Activated naive CD4-positive, alpha-beta T cell treated with anti-CD3 and anti-CD28 coated beads, Interleukin-2, amount 50 U/mL, for 72 hours (primary cell): ENCODE measurements at regions not wholly inside any gene's neighbourhood (a gene's known extent, or its start where the extent isn't known, plus 50 kb on each side); places are given as distances from the start of the nearest gene placed in this dataset.
A peak's percentile ranks its signal among the peaks of the same experiment; 100 is the strongest.
"Not testable (repeated sequence)": the region's sequence is repeated elsewhere in the genome, so short reads cannot be mapped to it uniquely, and the experiment has no call there.

Experiments used
- ATAC-seq, 2 donors: fragments of 150-1000 bp; cut with Tn5 transposase; 2 replicates each; pipeline ENCODE4 v1.10.0; 2021; ENCODE audit warnings: mild to moderate bottlenecking in 2 of 2, moderate library complexity in 2 of 2
- DNase-seq, 2 donors: peaks; one replicate each; pipeline ENCODE4 v3.0.0; 2021 to 2022; ENCODE audit warnings: low spot score in 2 of 2
- H3K27ac Mint-ChIP-seq, 2 donors: one replicate each; pipeline ENCODE4 v1.8.0; 2022; ENCODE audit warnings: mild to moderate bottlenecking in 2 of 2, mixed read lengths in 2 of 2
- H3K36me3 Mint-ChIP-seq, 2 donors: one replicate each; pipeline ENCODE4 v1.8.0; 2022; ENCODE audit warnings: mixed read lengths in 2 of 2
- H3K9me3 Mint-ChIP-seq, 2 donors: one replicate each; pipeline ENCODE4 v1.8.0; 2022; ENCODE audit warnings: mixed read lengths in 2 of 2

DNA sequence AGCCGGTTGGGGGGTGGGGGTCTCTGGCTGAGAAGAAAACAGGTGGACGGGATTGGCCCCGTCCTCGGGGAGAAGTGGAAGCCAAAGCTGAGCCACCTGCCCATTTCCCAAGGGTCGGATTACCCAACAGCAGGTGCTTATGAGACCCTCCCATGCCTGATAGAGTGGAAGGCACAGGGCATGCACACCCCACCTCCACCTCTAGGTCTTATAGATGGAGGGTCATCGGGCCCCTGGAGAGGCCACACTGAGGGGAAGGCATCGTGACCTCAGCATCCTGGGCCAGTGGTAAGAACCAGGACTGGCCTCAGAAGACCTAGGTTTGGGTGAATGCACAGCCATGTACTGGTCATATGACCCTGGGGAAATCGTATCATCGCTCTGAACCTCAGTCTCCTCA is 85.9 kb downstream of the BUD13 start:
- H3K9me3 Mint-ChIP-seq = no peaks in the 10 kb centered on the region
- no peak overlapping the region for H3K27ac Mint-ChIP-seq
- DNase-seq (no peak), ATAC-seq (no peak)
- no peaks in the 10 kb centered on the region for H3K36me3 Mint-ChIP-seq

DNA sequence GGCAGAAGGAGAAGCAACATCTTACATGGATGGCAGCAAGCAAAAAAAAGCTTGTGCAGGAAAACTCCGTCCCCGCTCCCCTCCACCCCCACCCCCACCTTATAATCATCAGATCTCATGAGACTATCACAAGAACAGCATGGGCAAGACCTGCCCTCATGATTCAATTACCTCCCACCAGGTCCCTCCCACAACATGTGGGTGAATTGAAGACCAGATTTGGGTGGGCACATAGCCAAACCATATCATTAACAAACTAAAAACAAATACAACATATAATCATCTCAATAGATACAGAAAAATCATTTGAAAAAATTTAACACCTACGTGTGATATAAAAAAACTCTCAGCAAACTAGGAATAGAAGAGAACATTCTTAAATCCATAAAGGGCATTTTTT is 88.8 kb downstream of the BUD13 start:
- Mint-ChIP-seq H3K27ac (no peak overlapping the region), H3K36me3 (no peaks in the 10 kb centered on the region), H3K9me3 (no peaks in the 10 kb centered on the region)
- ATAC-seq = no peak
- DNase-seq = no peak

DNA sequence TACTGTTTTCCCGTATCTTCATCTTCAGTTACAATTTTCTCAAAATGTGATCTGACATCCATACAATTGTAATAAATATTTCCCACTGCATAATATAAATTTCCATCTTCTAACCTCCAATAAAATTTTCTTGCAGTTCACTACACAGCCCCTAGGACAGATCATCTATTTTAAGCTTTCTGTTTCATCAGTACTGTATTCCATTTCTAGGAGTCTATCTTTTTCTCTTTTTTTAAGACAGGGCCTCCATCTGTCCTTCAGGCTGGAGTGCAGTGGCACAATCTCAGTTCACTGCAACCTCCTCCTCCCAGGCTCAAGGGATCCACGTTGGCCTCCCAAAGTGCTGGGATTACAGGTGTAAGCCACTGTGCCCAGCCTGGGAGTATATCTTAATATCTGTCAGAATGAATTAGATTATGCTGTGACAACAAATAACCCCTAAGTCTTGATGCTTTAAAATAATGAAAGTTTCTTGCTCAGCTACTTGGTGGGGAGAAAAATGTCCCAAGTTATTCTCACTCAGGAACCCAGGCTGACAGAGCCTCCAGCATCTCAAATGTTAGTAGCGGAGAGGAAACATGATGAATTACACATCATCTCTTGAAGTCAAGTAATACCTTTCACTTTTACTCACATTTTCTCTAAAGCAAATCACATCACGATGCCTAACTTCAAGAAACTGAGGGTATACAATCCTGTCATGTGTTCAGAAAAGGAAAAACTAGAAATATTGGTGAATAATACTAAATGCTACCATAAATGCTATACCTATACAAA is 92.2 kb downstream of the BUD13 start:
- DNase-seq (no peak), ATAC-seq (peak in 1 of 2 donors; percentile 57)
- Mint-ChIP-seq H3K36me3 (no peaks in the 10 kb centered on the region), H3K9me3 (peaks cover 0 to 5% of the 10 kb centered on the region in 2 donors), H3K27ac (no peak overlapping the region)

DNA sequence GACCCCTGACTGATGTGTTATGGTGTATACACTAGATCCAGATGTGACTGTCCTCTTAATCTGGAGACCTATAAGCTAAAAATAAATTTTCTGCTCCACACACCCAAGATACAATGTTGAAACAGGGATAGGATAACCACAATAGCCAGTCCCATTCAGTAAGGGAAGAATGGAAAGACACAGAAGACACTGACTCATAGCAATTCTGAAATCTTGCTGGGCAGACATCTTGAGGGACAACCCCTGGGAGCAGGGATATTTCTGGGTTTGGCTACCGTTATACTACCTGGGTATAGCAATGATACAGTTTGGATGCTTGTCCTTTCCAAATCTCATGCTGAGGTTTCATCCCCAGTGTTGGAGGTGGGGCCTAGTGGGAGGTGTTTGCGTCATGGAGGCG is 93.9 kb downstream of the BUD13 start:
- peak in 1 of 2 donors; percentile 37 for ATAC-seq
- H3K9me3 Mint-ChIP-seq = peaks cover 0 to 12% of the 10 kb centered on the region in 2 donors
- H3K36me3 Mint-ChIP-seq = no peaks in the 10 kb centered on the region
- no peak for DNase-seq
- no peak overlapping the region for H3K27ac Mint-ChIP-seq

DNA sequence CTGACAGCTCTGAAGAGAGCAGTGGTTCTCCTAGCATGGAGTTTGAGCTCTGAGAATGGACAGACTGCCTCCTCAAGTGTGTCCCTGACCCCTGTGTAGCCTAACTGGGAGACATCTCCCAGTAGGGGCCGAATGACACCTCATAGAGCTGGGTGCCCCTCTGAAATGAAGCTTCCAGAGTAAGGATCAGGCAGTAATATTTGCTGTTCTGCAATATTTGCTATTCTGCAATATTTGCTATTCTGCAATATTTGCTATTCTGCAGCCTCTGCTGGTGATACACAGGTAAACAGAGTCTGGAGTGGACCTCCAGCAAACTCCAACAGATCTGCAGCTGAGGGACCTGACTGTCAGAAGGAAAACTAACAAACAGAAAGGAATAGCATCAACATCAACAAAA is 105.5 kb downstream of the BUD13 start:
- DNase-seq, H3K27ac Mint-ChIP-seq, ATAC-seq: not testable (repeated sequence)
- peaks cover 9 to 20% of the 10 kb centered on the region in 2 donors for H3K9me3 Mint-ChIP-seq
- H3K36me3 Mint-ChIP-seq = peaks cover 6 to 37% of the 10 kb centered on the region in 2 donors

DNA sequence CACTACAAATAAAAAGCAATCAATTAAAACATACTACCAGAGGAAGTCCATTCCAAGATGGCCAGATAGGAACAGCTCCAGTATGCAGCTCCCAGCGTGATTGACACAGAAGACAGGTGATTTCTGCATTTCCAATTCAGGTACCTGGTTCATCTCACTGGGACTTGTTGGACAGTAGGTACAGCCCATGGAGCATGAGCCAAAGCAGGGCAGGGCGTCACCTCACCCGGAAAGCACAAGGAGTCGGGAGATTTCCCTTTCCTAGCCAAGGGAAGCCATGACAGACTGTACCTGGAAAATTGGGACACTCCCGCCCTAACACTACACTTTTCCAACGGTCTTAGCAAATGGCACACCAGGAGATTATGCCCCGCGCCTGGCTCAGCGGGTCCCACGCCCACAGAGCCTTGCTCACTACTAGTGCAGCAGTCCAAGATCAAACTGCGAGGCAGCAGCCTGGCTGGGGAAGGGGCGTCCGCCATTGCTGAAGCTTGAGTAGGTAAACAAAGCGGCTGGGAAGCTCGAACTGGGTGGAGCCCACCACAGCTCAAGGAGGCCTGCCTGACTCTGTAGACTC is 106.0 kb downstream of the BUD13 start:
- ATAC-seq, DNase-seq, H3K27ac Mint-ChIP-seq: not testable (repeated sequence)
- H3K9me3 Mint-ChIP-seq = peaks cover 9 to 20% of the 10 kb centered on the region in 2 donors
- peaks cover 6 to 37% of the 10 kb centered on the region in 2 donors for H3K36me3 Mint-ChIP-seq

DNA sequence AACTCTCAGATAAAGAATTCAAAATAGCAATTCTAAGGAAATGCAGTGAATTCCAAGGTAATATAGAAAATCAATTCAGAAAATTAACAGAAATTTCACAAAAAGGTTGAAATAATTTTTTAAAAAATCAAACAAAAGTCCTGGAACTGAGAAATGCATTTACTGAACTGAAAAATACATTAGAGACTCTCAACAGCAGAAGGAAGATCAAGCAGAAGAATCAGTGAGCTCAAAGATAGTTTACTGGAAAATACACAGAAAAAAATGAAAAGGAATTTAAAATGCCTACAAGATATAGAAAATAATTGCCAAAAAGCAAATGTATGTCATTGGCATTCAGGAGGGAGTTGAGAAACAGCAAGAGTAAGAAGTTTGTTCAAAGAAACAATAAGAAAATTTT is 107.3 kb downstream of the BUD13 start:
- Mint-ChIP-seq H3K9me3 (peaks cover 9 to 20% of the 10 kb centered on the region in 2 donors), H3K27ac (no peak overlapping the region), H3K36me3 (peaks cover 6 to 37% of the 10 kb centered on the region in 2 donors)
- ATAC-seq (no peak), DNase-seq (no peak)

DNA sequence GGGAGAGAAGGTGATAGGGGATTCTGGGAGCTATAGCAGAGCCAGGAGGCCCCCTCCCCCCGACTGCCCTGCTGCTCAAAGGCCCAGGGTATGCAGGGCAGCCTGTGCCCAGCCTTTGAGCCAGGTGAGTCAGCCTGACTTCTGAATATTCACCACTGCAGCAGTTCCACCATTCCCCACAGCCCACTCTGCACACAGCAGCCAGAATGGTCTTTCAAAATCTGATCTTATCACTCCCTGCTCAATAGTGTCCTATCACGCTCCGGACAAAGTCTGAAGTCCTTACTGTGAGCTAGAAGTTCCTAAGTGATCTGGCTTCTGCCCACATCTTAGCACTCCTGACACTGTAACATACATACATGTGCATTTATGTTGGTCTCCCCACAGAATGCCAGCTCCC is 111.7 kb downstream of the BUD13 start:
- DNase-seq (no peak), ATAC-seq (no peak)
- peaks cover 12 to 13% of the 10 kb centered on the region in 2 donors for H3K9me3 Mint-ChIP-seq
- peaks cover 6 to 17% of the 10 kb centered on the region in 2 donors for H3K36me3 Mint-ChIP-seq
- no peak overlapping the region for H3K27ac Mint-ChIP-seq

DNA sequence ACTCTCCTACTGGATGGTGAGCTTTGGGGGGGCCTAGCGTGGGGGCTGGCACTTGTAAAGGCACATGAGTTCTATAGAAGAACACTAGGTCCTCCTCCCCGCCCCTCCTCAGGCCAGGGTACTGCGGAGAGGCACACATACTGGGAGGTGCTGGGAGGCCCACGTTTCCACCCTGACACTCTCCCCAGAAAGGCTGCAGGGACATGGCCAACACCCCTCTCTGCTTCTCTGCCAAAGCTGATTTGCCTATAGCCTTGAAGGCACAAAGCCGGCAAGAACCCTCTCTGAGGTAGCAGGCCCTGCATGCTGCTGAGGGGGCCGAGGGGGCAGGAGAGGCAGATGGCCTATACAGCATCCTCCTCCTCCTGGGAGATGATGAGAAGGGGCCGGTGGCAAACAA is 112.8 kb downstream of the BUD13 start:
- ATAC-seq (no peak), DNase-seq (no peak)
- Mint-ChIP-seq H3K9me3 (peaks cover 1 to 6% of the 10 kb centered on the region in 2 donors), H3K27ac (peak overlapping the region in 1 of 2 donors; percentile 22), H3K36me3 (peaks cover 0 to 7% of the 10 kb centered on the region in 2 donors)

DNA sequence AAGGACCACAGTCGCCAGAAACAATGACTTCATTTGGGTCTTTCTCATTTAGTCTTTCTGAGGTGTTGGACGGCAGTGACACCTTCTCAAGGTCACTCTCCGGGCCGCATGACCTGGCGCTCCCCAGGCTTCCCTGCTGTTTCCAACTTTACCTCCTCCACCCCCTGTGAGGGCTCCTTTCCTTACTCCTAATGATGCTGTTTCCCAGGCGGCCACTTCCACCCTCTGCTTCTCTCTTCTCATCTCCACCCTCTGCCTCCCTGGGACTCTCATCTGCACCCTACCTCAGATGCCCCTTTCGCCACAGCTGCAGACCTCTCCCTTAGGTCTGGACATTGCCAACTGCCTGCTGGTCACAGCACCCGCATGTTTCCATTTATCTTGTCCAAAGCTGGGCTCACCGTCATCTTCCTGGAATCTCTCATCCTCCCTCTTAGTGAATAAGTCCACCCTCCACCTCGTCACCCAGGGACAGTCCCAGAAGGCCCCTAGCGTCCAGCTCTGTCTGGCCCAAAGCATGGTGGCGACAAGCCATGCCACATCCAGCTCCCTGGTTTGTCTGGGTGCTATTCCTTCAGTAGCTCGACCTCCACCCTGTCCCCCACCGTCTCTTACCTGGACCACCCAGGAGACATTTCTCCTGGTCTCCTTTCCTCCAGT is 113.8 kb downstream of the BUD13 start:
- ATAC-seq (no peak), DNase-seq (no peak)
- Mint-ChIP-seq H3K27ac (peak overlapping the region in 1 of 2 donors; percentile 77), H3K9me3 (peaks cover 0 to 5% of the 10 kb centered on the region in 2 donors), H3K36me3 (peaks cover 0 to 6% of the 10 kb centered on the region in 2 donors)

DNA sequence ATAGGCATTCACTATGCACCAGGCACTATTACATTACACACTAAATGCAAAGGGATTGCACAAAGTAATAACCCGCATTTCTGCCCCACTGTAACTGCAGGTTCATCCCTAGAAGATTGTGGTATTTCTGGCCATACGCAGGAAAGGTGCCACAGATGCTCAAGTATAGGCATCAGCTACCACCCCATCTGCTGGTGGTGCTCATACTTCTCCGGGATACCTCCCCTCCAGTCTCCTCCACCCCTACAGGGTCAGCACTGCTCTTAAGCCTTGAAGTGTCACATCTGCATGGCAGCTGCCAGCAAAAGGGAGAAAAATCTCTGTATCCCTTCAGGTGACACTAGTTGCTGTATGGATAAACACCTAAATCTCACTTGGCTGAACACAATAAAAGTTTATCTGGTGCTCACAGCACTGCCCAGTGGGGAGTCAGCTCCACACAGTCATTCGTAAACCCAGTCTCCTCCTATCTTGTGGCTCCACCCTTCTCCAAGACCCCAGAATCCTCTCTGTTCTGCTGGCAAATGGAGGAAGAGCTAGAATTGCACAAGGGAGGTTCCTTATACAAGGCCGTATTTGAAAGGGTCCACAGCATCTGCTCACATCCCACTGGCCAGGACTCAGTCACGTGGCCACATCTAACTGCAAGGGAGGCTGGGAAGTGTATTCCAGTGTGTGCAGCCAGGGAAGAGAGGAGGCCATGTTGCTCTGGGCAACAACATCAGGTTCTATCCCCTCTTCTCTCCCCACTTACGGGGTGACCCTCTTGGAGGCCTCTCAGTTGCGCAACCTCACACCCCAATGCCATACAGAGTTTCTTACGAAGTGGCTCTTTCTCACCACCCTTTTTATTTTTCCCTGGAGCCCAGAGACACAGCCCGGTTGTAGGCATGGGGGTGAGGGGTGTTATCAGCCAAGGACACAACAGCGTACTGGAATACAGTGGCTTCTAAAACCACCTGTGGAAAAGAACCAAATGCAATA is 114.7 kb downstream of the BUD13 start:
- no peak for ATAC-seq
- DNase-seq = no peak
- H3K27ac Mint-ChIP-seq = no peak overlapping the region
- H3K9me3 Mint-ChIP-seq = peaks cover 0 to 5% of the 10 kb centered on the region in 2 donors
- peaks cover 0 to 1% of the 10 kb centered on the region in 2 donors for H3K36me3 Mint-ChIP-seq

DNA sequence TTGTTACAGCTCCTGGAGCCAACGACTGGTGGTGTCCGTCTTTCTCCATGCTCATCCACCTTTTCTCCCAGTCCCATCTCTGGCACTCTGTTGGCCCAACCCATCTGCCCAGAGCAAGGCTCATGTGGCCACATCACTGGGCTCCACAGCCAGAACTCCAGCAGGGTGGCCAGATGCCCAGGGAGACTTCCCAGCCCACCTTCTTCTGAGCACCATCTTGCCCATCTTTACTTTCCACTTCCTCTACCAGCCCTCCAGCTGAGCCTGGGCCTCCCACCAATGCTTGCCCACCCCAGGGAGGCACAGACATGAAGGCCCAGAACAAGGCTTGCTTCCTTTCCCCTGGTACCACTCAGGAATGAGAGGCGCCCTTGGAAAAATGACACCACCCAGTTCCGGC is 116.8 kb downstream of the BUD13 start:
- Mint-ChIP-seq H3K27ac (no peak overlapping the region), H3K36me3 (no peaks in the 10 kb centered on the region), H3K9me3 (peaks cover 0 to 5% of the 10 kb centered on the region in 2 donors)
- DNase-seq (no peak), ATAC-seq (no peak)

DNA sequence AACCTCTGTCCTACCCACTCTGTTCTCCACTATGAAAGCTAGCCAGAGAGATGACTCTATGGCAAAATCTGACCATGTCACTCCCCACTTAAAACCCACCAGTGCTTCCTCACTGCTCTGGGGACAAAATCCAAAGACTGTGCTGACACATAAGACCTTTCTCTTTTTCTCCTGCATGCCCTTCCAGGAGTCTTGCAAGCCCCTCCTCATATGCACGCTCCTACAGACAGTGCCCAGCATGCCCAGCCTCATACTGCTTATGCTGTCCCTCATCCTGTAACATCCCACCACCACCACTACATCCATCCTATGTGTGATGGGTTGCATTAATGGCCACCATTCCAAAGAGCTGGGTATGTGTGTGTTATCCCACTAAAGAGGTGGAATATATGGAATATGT is 118.3 kb downstream of the BUD13 start:
- no peak for DNase-seq
- H3K36me3 Mint-ChIP-seq = no peaks in the 10 kb centered on the region
- no peak for ATAC-seq
- H3K9me3 Mint-ChIP-seq = peaks cover 0 to 5% of the 10 kb centered on the region in 2 donors
- no peak overlapping the region for H3K27ac Mint-ChIP-seq

DNA sequence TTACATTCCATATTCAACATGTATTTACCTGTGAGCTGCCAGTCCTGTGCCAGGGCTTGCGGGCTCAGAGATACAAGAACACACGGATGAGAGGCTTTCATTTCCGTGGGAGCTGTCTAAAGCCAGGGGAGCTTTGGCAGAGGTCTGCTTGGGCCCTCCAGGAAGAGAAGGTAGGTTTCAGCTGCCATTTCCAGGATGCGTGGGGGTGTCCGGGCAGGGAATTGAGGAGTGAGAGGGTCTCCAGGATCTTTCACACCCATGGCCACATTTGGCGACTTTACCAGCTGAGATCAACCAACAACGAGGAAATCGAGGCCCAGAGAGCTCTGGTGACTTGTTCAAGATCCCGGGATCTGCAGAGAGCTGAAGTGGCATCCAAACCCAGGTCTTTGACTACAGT is 119.6 kb downstream of the BUD13 start:
- ATAC-seq = no peak
- DNase-seq = no peak
- Mint-ChIP-seq H3K27ac (no peak overlapping the region), H3K9me3 (peaks cover 0 to 5% of the 10 kb centered on the region in 2 donors), H3K36me3 (no peaks in the 10 kb centered on the region)

DNA sequence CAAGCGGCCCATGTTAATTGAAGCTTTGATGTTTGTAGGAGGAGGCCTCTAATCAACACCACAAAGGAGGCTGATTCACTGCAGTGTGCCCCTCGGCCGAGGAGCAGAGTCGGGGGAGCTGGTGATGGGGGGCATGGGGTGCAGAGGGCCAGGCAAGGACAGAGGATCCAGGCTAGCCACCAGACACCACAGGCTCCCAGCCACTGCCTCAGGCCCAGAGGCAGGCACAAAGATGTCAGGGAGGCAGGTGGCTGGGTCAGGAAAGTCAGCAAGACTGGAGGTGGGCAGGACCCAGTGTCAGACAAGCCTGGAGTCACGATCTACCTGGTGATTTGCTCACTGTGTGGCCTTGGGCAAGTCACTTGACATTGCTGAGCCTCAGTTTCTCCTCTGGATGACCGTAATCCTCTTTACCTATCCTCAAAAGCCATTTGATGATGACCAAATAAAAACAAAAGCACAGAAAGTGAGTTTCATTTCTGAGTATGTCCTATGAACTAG is 121.0 kb downstream of the BUD13 start:
- Mint-ChIP-seq H3K27ac (no peak overlapping the region), H3K9me3 (peaks cover 0 to 5% of the 10 kb centered on the region in 2 donors), H3K36me3 (no peaks in the 10 kb centered on the region)
- no peak for ATAC-seq
- no peak for DNase-seq

DNA sequence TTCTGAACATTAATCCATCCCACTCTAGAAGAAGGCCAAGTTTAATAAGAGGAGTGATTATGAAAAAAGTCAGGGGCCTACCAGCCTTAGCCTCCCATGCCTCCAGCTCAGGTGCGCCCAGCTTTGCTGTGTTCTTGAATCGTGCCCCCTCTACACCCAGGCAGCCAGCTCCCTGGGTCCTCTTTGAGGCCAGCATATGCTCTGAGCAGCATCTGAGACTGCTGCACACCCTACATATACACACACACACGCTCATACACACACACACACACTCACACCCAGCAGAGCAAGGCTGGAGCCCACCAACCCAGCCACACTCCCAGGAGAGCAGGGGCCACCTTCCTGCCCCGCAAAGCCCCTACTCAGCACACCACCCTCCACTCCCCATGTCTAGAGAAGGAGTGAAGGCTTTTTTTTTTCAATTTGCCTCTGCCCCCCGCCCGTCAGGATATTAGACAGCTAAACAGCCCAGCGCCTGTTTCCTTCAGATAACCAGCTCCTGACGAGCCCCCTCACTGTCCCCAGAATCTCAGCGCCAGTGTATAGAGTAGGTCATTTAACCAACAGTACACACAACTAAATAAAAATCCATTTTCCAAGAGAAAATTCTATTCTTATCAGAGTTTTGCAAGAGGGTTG is 121.6 kb downstream of the BUD13 start:
- no peak for ATAC-seq
- no peak for DNase-seq
- no peaks in the 10 kb centered on the region for H3K36me3 Mint-ChIP-seq
- H3K27ac Mint-ChIP-seq = no peak overlapping the region
- H3K9me3 Mint-ChIP-seq = peaks cover 0 to 4% of the 10 kb centered on the region in 2 donors
